ENCODE measurements at regions not wholly inside any gene's neighbourhood (a gene's known extent, or its start where the extent isn't known, plus 50 kb on each side); places are given as distances from the start of the nearest gene placed in this dataset.

DNA sequence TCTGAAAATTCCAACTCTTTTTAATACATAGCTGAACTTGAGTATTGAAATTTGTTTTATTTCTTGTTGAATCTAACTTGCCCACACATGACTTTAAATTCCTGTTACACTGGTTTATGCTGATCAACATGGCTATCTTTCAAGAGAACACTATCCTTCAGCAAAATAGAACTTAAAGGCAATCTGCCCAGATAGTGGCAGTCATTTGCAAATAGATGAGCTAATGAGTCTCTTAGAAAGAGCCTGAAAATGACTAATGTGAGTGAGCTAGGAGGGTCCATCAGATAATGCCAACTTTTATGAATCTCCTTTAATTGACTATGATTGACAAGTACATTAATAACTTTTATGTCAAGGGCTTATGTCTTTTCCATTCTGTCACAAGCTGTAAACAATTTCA, 1360.8 kb upstream of the C9orf72 start:
- no peaks in the 10 kb centered on the region for H3K36me3 Mint-ChIP-seq (ENCODE audit: low read depth)
- DNase-seq, result no peak
- H3K4me3 Mint-ChIP-seq, result no peak overlapping the region
- no peaks in the 10 kb centered on the region for H3K4me1 Mint-ChIP-seq
- no peak overlapping the region for H3K27ac Mint-ChIP-seq
- POLR2A ChIA-PET, result no interaction called here
- no peaks in the 10 kb centered on the region for H3K27me3 Mint-ChIP-seq
- CTCF ChIA-PET, result no interaction called here
- no peaks in the 10 kb centered on the region for H3K9me3 Mint-ChIP-seq

DNA sequence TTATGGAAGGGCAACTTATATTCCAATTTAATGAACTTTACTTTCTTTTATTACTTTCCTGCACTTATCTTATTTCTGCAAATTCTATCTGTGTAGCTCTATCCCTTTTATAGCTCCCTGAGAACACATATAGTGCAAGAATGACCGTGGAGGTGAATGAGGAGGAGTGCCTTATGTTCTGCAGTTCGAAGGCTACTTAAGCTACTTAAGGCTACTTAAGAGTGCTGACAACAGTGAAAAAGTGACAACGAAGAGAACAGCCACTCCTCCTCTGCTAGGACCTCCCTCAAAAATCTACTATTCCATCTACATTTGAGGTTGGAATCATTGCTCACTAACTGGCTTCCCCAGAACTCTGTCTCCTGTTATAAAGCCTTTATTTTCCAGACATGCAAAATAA, 1365.7 kb upstream of the C9orf72 start:
- POLR2A ChIA-PET, result no interaction called here
- no peak for DNase-seq
- H3K4me1 Mint-ChIP-seq, result no peaks in the 10 kb centered on the region
- H3K27me3 Mint-ChIP-seq, result no peaks in the 10 kb centered on the region
- CTCF ChIA-PET, result interaction anchor here (0.8 kb wide), 1 partner anchor 90 kb away, joined by 3 read pairs; no protein-coding TSS in a partner anchor
- no peak overlapping the region for H3K4me3 Mint-ChIP-seq
- H3K36me3 Mint-ChIP-seq (ENCODE audit: low read depth), result no peaks in the 10 kb centered on the region
- no peaks in the 10 kb centered on the region for H3K9me3 Mint-ChIP-seq
- no peak overlapping the region for H3K27ac Mint-ChIP-seq

DNA sequence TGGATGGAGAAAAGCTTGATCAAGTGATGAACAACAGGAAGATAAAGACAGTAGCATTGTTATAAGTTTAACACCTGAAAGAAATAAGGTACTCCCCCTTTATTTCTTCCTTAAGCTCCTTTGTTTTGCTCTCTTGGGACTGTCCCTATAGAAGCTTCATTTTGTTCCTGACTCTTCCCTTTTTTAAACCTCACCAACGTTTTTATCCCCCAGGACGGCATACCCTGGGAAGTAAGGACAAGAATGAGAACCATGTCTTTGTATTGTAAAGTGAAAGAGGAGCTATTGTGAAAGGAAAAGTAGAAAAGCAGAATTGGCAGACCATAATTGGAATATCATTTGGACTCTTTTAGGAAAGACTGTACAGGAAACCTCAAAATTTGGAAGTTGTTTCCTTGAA, 1368.6 kb upstream of the C9orf72 start:
- Mint-ChIP-seq H3K27me3 (no peaks in the 10 kb centered on the region), H3K4me1 (no peaks in the 10 kb centered on the region), H3K27ac (no peak overlapping the region), H3K4me3 (no peak overlapping the region), H3K36me3 (ENCODE audit: low read depth) (no peaks in the 10 kb centered on the region), H3K9me3 (no peaks in the 10 kb centered on the region)
- CTCF ChIA-PET, result interaction anchor here (0.6 kb wide), 1 partner anchor 292 kb away, joined by 3 read pairs; no protein-coding TSS in a partner anchor
- POLR2A ChIA-PET, result no interaction called here
- DNase-seq, result no peak

DNA sequence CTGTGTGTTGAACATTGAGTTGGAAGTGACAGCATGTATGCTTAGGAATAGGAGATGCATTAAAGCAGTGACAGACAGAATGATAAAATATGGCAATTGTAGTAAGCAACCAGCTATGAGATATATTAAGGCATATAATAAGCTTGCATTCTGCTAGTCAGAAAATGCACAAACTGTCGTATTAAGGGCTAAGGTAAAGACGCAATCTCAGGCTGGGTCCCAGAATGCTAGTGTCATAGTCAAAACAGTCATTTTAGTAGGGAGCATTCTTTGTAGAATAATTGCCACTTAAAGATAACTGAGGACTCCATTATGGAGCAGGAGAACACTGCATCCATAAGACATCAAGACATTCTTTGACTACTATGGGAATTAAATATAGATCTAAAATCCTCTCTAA, 1369.7 kb upstream of the C9orf72 start:
- ChIA-PET CTCF (no interaction called here), POLR2A (no interaction called here)
- H3K4me3 Mint-ChIP-seq, result no peak overlapping the region
- H3K27ac Mint-ChIP-seq, result no peak overlapping the region
- H3K4me1 Mint-ChIP-seq, result no peaks in the 10 kb centered on the region
- no peaks in the 10 kb centered on the region for H3K9me3 Mint-ChIP-seq
- no peak for DNase-seq
- no peaks in the 10 kb centered on the region for H3K27me3 Mint-ChIP-seq
- no peaks in the 10 kb centered on the region for H3K36me3 Mint-ChIP-seq (ENCODE audit: low read depth)

DNA sequence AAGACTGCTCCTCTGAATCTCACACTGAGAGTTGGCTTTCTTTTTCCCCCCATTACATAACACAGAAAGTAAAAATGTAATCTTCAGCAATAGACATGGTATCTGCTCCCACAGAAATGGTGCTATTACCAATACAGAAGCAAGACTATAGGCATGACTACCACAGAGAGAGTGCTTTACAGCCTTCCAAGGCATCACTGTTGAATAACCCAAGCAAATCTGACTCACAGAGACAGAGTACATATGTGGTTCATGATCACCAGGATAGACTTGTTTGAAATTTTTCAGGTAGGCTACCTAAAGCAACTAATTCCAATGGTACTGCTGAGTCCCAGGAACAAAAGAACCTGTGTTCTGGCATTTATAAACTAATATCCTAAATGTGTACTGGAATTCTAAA, 1373.4 kb upstream of the C9orf72 start:
- no peak for DNase-seq
- no peak overlapping the region for H3K27ac Mint-ChIP-seq
- no peaks in the 10 kb centered on the region for H3K27me3 Mint-ChIP-seq
- no peaks in the 10 kb centered on the region for H3K9me3 Mint-ChIP-seq
- ChIA-PET CTCF (no interaction called here), POLR2A (no interaction called here)
- H3K4me3 Mint-ChIP-seq, result no peak overlapping the region
- no peaks in the 10 kb centered on the region for H3K4me1 Mint-ChIP-seq
- H3K36me3 Mint-ChIP-seq (ENCODE audit: low read depth), result no peaks in the 10 kb centered on the region

DNA sequence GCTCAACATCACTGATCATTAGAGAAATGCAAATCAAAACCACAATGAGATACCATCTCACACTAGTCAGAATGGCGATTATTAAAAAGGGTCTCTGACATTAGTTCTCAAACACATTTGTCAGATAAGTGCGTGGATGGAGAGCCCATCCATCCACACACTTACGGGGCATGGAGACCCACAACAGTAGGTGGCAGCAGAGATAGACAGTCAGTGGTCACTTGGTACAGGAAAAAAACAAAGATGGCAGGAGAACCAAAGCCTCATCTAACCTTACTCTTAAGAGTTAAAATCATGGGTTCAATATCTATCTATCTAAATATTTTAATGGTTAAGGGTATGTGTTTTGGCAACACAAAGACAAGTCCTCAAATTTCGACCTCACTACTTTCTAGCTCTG, 1378.7 kb upstream of the C9orf72 start:
- Mint-ChIP-seq H3K4me3 (no peak overlapping the region), H3K36me3 (ENCODE audit: low read depth) (no peaks in the 10 kb centered on the region), H3K27me3 (no peaks in the 10 kb centered on the region), H3K27ac (no peak overlapping the region), H3K4me1 (no peaks in the 10 kb centered on the region), H3K9me3 (no peaks in the 10 kb centered on the region)
- DNase-seq, result no peak
- ChIA-PET POLR2A (no interaction called here), CTCF (interaction anchor here (1.0 kb wide), 1 partner anchor 11 kb away, joined by 3 read pairs; no protein-coding TSS in a partner anchor)

DNA sequence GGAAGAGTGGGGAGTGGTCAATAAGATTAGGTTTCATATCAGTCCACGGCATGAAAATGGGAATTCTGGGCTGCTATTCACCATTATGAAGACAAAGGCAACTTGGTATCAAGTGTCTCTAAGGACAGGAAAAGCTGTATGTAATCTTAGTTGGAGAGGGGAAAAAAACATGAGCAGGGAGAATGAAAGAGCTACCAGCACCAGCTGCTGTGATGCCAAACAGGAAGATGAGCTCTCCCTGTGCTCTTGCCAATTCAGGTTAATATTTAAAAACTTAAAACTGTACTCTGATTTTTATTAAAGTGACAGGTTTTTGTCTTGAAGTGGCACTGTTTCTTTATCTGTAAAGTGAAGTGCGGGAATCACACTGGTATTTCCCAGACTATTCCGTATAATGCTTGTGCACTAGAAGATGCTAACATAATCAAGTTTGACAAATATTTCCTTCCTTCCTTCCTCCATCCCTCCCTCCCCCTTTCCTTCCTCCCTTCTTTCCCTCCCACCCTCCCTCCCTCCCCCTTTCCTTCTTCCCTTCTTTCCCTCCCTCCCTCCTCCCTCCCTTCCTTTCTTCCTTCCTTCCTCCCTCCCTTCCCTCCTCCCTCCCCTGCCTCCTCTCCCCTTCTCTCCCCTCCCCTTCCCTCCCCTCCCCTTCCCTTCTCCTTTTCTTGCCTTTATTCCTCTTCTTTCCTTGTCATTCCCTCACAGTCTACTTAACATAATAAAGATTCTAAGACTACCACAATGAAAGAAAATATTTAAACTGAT, 1383.0 kb upstream of the C9orf72 start:
- Mint-ChIP-seq H3K9me3 (no peaks in the 10 kb centered on the region), H3K27me3 (no peaks in the 10 kb centered on the region), H3K4me3 (no peak overlapping the region), H3K27ac (no peak overlapping the region), H3K36me3 (ENCODE audit: low read depth) (no peaks in the 10 kb centered on the region), H3K4me1 (no peaks in the 10 kb centered on the region)
- DNase-seq, result no peak
- ChIA-PET POLR2A (no interaction called here), CTCF (no interaction called here)

DNA sequence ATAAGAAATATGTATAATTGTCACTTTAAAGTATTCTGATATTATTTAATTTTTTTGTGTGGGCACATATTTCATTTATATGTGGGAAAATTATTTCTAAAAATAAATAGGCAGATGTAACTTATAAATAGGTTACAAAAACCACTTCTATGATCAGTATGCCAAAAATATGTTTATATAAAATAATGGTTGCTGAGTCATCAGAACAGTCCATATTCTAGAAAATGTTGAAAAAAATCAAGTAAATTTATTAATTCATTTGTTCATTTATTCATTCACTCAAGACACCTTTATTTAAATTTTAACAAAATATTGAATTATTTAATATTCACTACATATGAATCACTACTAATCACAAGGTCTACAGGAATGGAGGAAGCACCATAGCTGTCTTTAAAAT, 1387.3 kb upstream of the C9orf72 start:
- no peaks in the 10 kb centered on the region for H3K27me3 Mint-ChIP-seq
- no peak overlapping the region for H3K27ac Mint-ChIP-seq
- no peaks in the 10 kb centered on the region for H3K9me3 Mint-ChIP-seq
- DNase-seq, result no peak
- H3K36me3 Mint-ChIP-seq (ENCODE audit: low read depth), result no peaks in the 10 kb centered on the region
- no peak overlapping the region for H3K4me3 Mint-ChIP-seq
- POLR2A ChIA-PET, result no interaction called here
- CTCF ChIA-PET, result no interaction called here
- H3K4me1 Mint-ChIP-seq, result no peaks in the 10 kb centered on the region

DNA sequence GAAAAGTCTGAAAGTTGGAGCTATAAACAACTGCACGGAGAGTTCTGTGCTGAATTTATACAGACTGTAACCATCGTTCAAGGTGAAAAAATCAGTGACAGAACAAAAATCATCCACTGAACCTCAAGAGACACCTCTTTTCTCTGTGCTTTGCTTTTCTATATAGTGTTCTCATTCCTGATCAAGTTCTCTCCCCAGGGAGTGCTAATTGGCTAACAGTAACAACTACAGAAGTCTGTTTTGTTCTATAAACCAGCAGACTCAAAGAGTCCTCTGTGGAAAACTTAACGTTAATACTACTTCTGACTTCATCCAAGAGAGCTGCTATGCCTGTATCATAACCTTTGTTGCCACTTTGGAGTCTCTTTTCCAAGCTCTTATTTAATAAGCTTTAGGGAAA, 1388.3 kb upstream of the C9orf72 start:
- H3K27ac Mint-ChIP-seq, result no peak overlapping the region
- ChIA-PET POLR2A (no interaction called here), CTCF (no interaction called here)
- H3K4me1 Mint-ChIP-seq, result no peaks in the 10 kb centered on the region
- no peak overlapping the region for H3K4me3 Mint-ChIP-seq
- H3K36me3 Mint-ChIP-seq (ENCODE audit: low read depth), result no peaks in the 10 kb centered on the region
- DNase-seq, result no peak
- H3K9me3 Mint-ChIP-seq, result no peaks in the 10 kb centered on the region
- no peaks in the 10 kb centered on the region for H3K27me3 Mint-ChIP-seq

DNA sequence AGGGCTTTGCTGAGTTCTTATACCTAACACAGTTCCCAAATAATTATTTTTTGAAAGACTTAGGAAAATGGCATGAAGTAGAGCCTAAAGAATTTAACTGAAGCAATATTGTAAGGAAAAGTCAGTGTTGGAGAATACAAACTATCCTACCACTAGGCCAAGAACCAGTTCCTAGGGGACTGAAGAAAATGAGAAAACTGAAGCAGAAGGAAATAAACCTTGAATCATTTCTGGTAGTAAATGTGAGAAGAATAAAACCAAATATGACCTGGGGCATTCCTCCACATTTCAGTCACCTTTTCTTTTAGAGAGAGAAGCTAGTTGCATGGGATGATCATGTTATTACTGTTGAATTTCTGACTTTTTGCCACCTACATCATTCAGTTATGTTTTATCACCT, 1393.9 kb upstream of the C9orf72 start:
- H3K27ac Mint-ChIP-seq, result no peak overlapping the region
- H3K27me3 Mint-ChIP-seq, result no peaks in the 10 kb centered on the region
- ChIA-PET POLR2A (no interaction called here), CTCF (no interaction called here)
- DNase-seq, result no peak
- no peaks in the 10 kb centered on the region for H3K9me3 Mint-ChIP-seq
- H3K4me3 Mint-ChIP-seq, result no peak overlapping the region
- H3K4me1 Mint-ChIP-seq, result no peaks in the 10 kb centered on the region
- H3K36me3 Mint-ChIP-seq (ENCODE audit: low read depth), result no peaks in the 10 kb centered on the region

DNA sequence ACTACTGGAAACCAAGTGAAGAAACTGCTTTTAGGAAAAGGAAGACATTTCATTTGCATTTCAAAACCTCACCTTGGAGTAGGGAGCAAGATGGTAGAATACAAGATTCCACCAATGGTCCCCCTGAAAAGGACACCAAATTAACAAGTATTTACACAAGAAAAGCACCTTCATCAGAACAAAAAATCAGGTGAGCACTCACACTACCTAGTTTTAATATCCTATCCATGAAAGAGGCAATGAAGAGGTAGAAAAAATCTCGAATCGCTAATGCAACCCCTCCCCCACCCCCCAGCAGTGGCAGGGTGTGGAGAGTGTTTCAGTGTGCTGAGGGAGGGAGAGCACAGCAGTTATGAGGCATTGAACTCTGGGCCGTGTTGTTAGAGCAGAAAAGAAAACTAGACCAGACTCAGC, 1397.0 kb upstream of the C9orf72 start:
- Mint-ChIP-seq H3K4me3 (no peak overlapping the region), H3K9me3 (no peaks in the 10 kb centered on the region), H3K27me3 (no peaks in the 10 kb centered on the region), H3K4me1 (no peaks in the 10 kb centered on the region), H3K27ac (no peak overlapping the region), H3K36me3 (ENCODE audit: low read depth) (no peaks in the 10 kb centered on the region)
- ChIA-PET POLR2A (no interaction called here), CTCF (no interaction called here)
- DNase-seq, result no peak

DNA sequence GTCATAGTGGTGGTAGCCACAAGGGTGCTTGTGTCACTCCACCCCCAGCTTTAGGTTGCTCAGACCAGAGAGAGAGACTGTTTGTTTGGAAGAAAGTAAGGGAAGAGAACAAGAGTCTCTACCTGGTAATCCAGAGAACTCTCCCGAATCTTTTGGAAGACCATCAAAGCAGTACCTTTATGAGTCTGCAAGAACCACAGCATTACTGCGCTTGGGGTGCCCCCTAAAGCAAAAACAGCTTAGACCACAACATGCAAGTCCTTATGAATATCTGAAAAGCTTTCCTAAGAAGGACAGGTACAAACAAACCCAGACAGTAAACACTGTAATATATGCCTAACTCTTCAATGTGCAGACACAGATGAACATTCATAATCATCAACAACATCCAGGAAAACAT, 1398.6 kb upstream of the C9orf72 start:
- Mint-ChIP-seq H3K9me3 (no peaks in the 10 kb centered on the region), H3K27me3 (no peaks in the 10 kb centered on the region), H3K36me3 (ENCODE audit: low read depth) (no peaks in the 10 kb centered on the region), H3K4me3 (no peak overlapping the region), H3K4me1 (no peaks in the 10 kb centered on the region), H3K27ac (no peak overlapping the region)
- ChIA-PET CTCF (no interaction called here), POLR2A (no interaction called here)
- DNase-seq, result no peak

DNA sequence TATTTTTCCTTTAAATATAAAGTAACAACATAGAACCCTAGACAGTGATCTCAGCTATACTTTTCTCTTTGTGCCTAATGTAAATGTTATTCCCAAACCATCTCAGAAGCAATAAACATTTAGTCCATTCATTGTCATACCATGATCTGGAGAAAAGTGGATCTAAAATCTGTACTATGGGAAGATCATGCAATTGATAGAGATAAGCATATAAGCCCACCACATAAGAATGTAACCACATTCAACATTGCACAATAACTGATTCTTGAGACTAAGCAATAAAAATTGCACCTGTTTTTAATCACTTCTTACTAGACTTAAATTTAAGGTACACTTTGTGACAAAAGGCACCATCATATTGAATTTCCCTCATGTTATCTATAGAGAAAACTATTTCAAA, 1403.0 kb upstream of the C9orf72 start:
- Mint-ChIP-seq H3K9me3 (no peaks in the 10 kb centered on the region), H3K27ac (no peak overlapping the region), H3K36me3 (ENCODE audit: low read depth) (no peaks in the 10 kb centered on the region), H3K4me1 (no peaks in the 10 kb centered on the region), H3K27me3 (no peaks in the 10 kb centered on the region), H3K4me3 (no peak overlapping the region)
- no peak for DNase-seq
- POLR2A ChIA-PET, result no interaction called here
- CTCF ChIA-PET, result no interaction called here

DNA sequence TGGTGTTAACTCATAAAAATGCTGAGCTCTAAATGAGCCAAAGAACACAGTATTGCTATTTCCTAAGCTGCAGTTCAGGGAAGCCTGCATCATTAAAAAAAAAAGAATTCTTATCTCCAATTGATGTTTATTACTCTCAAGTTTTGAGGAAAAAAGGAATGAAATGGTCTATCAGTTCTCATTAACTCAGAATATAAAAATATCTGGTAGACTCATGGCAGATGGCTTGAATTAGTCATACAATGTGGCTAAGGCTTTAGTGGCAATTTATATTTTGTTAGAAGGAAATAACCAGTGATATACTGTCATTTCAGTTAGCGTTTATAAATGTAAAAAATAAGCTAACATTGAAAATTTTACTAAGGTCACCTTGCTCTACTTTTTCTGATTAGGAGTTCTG, 1403.4 kb upstream of the C9orf72 start:
- H3K4me3 Mint-ChIP-seq, result no peak overlapping the region
- CTCF ChIA-PET, result no interaction called here
- H3K36me3 Mint-ChIP-seq (ENCODE audit: low read depth), result no peaks in the 10 kb centered on the region
- POLR2A ChIA-PET, result no interaction called here
- no peak for DNase-seq
- no peak overlapping the region for H3K27ac Mint-ChIP-seq
- no peaks in the 10 kb centered on the region for H3K4me1 Mint-ChIP-seq
- H3K9me3 Mint-ChIP-seq, result no peaks in the 10 kb centered on the region
- no peaks in the 10 kb centered on the region for H3K27me3 Mint-ChIP-seq

Measured in activated CD4-positive, alpha-beta T cell treated with anti-CD3 and anti-CD28 coated beads, Interleukin-2, amount 10 ng/mL, durations not matched to agents 7 days and 5 days (primary cell).